Progenitor cell of endocrine pancreas (in vitro differentiated cells): ENCODE measurements at regions not wholly inside any gene's neighbourhood (a gene's known extent, or its start where the extent isn't known, plus 50 kb on each side); places are given as distances from the start of the nearest gene placed in this dataset.
"Not testable (repeated sequence)": the region's sequence is repeated elsewhere in the genome, so short reads cannot be mapped to it uniquely, and the experiment has no call there.

Experiments
- DNase-seq: peaks from one replicate; pipeline ENCODE4 v3.0.0; 2021; ENCODE audit warnings: low spot score; ENCODE audit not compliant: unreplicated experiment
- H3K27ac Mint-ChIP-seq: 2 replicates; pipeline ENCODE4 v1.8.0; 2021; ENCODE audit warnings: mild to moderate bottlenecking, moderate library complexity, mixed read lengths
- H3K27me3 Mint-ChIP-seq: 2 replicates; pipeline ENCODE4 v1.8.0; 2021; ENCODE audit warnings: mixed read lengths
- H3K36me3 Mint-ChIP-seq: 2 replicates; pipeline ENCODE4 v1.8.0; 2022; ENCODE audit warnings: mixed read lengths; ENCODE audit not compliant: insufficient read depth
- H3K4me1 Mint-ChIP-seq: 2 replicates; pipeline ENCODE4 v1.8.0; 2021; ENCODE audit warnings: low read depth, mixed read lengths
- H3K4me3 Mint-ChIP-seq: 2 replicates; pipeline ENCODE4 v1.8.0; 2021; ENCODE audit warnings: low read depth, mild to moderate bottlenecking, moderate library complexity, mixed read lengths
- H3K9me3 Mint-ChIP-seq: 2 replicates; pipeline ENCODE4 v1.8.0; 2021; ENCODE audit warnings: low read depth, mixed read lengths
- TF ChIP-seq, protein P1 (sequence below): fragments of 200-600 bp; sonication (generic); IDR thresholded peaks from one replicate; pipeline ENCODE4 v1.5.0; 2021; ENCODE audit warnings: antibody characterized with exemption, mild to moderate bottlenecking; ENCODE audit not compliant: unreplicated experiment

- Mint-ChIP-seq H3K4me3 (no peak overlapping the region), H3K9me3 (peaks cover 17% of the 10 kb centered on the region), H3K36me3 (no peaks in the 10 kb centered on the region), H3K4me1 (no peaks in the 10 kb centered on the region), H3K27me3 (no peaks in the 10 kb centered on the region), H3K27ac (no peak overlapping the region)
- TF ChIP-seq, protein P1, sequence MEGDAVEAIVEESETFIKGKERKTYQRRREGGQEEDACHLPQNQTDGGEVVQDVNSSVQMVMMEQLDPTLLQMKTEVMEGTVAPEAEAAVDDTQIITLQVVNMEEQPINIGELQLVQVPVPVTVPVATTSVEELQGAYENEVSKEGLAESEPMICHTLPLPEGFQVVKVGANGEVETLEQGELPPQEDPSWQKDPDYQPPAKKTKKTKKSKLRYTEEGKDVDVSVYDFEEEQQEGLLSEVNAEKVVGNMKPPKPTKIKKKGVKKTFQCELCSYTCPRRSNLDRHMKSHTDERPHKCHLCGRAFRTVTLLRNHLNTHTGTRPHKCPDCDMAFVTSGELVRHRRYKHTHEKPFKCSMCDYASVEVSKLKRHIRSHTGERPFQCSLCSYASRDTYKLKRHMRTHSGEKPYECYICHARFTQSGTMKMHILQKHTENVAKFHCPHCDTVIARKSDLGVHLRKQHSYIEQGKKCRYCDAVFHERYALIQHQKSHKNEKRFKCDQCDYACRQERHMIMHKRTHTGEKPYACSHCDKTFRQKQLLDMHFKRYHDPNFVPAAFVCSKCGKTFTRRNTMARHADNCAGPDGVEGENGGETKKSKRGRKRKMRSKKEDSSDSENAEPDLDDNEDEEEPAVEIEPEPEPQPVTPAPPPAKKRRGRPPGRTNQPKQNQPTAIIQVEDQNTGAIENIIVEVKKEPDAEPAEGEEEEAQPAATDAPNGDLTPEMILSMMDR = no peak
- DNase-seq = no peak
Observed at GRCh38 chr1:232713785-232714184, 83.9 kb upstream of the SIPA1L2 start.

DNA sequence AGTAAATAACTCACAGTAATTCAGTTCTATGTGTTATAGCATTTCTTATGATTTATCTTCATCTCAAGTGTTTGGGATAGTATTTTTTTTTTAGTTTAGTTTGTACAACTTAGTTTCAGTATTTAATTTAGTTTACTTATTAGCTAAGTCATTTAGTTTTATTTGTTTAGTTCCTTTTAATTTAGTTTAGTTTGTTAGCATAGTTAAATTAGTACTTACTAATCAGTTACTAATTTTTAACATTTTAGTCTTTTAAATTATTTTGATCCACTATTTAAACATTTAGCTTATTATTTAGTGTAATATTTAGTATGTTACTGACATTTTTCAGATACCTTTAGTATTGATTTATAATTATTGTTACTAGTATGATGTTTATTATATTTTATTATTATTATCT lies 85.2 kb upstream of the SIPA1L2 start:
- TF ChIP-seq, protein P1 = no peak
- Mint-ChIP-seq H3K4me1 (no peaks in the 10 kb centered on the region), H3K9me3 (peaks cover 22% of the 10 kb centered on the region), H3K4me3 (no peak overlapping the region), H3K27ac (no peak overlapping the region), H3K27me3 (no peaks in the 10 kb centered on the region), H3K36me3 (peaks cover under 1% of the 10 kb centered on the region)
- DNase-seq = no peak

GRCh38 chr1:232717911-232718310 lies 87.3 kb upstream of the MAP10 start:
- peaks cover 24% of the 10 kb centered on the region for H3K9me3 Mint-ChIP-seq
- H3K27ac Mint-ChIP-seq, H3K36me3 Mint-ChIP-seq, H3K4me3 Mint-ChIP-seq, H3K4me1 Mint-ChIP-seq, H3K27me3 Mint-ChIP-seq, DNase-seq: not testable (repeated sequence)

DNA sequence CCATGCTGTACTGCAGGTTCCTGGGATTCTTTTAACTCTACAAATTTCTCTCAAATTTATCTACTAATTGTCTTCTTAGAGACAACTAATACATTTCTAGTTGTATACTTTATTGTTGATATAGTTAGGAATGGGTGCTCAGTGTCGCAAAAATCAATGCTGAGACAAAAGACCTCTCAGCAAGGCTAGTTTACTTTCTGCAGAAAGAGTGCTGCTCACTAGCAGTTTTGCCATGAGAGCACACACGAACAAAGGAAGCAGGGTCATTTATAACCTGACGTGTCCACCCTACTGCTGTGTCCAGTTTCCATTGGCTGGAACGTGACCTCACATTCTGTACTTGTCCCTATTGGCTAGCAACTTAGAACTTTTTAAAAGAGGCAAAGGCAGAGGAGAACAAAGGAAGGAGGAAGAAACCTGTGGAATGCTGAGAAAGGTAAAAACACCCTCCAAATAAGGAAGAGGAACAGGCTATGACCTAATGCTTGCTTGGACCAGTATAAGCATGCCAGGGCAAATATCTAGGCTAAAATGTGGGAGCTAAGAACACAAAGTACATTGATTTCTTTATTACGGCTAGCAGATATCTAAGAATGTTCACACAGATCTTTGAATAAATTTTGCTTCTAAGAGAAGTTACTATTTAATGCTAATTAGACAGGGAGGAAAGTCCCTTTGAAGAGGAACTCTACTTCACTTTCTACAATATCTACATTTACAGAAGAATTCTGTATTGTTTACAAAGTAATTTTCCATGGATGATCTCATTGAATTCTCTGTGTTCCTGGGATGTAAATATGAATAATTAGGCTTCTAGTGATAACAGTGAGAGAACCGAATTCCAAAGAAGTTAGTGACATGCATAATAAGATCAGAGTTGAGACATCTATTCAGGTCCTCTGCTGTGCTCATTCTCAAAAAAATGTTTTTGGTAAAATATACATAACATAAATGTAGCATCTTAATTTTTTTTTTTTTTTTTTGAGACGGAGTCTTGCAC lies 86.0 kb upstream of the MAP10 start:
- Mint-ChIP-seq H3K9me3 (peaks cover 20% of the 10 kb centered on the region), H3K4me3 (no peak overlapping the region), H3K27ac (peak overlapping the region; percentile 6), H3K27me3 (no peaks in the 10 kb centered on the region), H3K36me3 (peaks cover 2% of the 10 kb centered on the region), H3K4me1 (no peaks in the 10 kb centered on the region)
- TF ChIP-seq, protein P1 = no peak
- no peak for DNase-seq

DNA sequence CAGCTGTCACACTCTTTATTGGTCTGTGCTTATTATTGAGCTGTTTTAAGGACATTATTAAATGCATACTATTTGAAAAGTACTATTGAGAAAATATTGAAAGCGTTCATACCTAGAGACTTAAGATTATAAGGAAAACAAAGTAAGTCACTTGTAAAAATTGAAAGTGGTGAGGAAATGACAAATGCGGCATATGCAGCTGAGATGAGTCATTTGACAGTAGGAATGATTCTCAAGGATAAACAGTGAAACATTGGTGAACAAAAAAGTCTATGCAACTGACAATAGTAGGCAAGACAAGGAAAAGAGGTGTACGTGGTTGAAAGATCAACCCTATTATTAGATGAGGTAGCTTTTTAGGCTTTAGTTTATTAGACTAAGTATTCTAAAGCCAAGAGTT lies 82.6 kb upstream of the MAP10 start:
- DNase-seq = no peak
- H3K4me1 Mint-ChIP-seq = no peaks in the 10 kb centered on the region
- H3K4me3 Mint-ChIP-seq = no peak overlapping the region
- H3K27me3 Mint-ChIP-seq = no peaks in the 10 kb centered on the region
- H3K36me3 Mint-ChIP-seq = peaks cover 2% of the 10 kb centered on the region
- H3K27ac Mint-ChIP-seq = no peak overlapping the region
- TF ChIP-seq, protein P1 = no peak
- peaks cover 13% of the 10 kb centered on the region for H3K9me3 Mint-ChIP-seq
